IPS-15b (cell line): ENCODE measurements at regions not wholly inside any gene's neighbourhood (a gene's known extent, or its start where the extent isn't known, plus 50 kb on each side); places are given as distances from the start of the nearest gene placed in this dataset.

ENCODE experiments used
- H3K27me3 ChIP-seq: one replicate; pipeline ENCODE4 v1.6.1; 2013; ENCODE audit warnings: low read length; ENCODE audit not compliant: control insufficient read depth, insufficient read depth
- H3K36me3 ChIP-seq: one replicate; pipeline ENCODE4 v1.6.1; 2013; ENCODE audit warnings: low read length; ENCODE audit not compliant: control insufficient read depth, insufficient read depth
- H3K4me1 ChIP-seq: one replicate; pipeline ENCODE4 v1.6.1; 2013; ENCODE audit warnings: mild to moderate bottlenecking, low read length; ENCODE audit not compliant: control insufficient read depth, insufficient read depth
- H3K4me3 ChIP-seq: one replicate; pipeline ENCODE4 v1.5.1; 2013; ENCODE audit warnings: low read depth, low read length
- H3K9ac ChIP-seq: one replicate; pipeline ENCODE4 v1.6.1; 2013; ENCODE audit warnings: low read depth, mild to moderate bottlenecking, low read length
- H3K9me3 ChIP-seq: one replicate; pipeline ENCODE4 v1.6.1; 2013; ENCODE audit warnings: mild to moderate bottlenecking, low read length; ENCODE audit not compliant: control insufficient read depth, insufficient read depth

GRCh38 chr7:10592604-10593003 lies 381.1 kb upstream of the PHF14 start:
- Histone ChIP-seq H3K36me3 (no peaks in the 10 kb centered on the region), H3K9ac (no peak overlapping the region), H3K4me3 (no peak overlapping the region), H3K4me1 (no peaks in the 10 kb centered on the region), H3K9me3 (no peaks in the 10 kb centered on the region), H3K27me3 (no peaks in the 10 kb centered on the region)

GRCh38 chr7:10593080-10593479 lies 380.6 kb upstream of the PHF14 start:
- Histone ChIP-seq H3K9ac (no peak overlapping the region), H3K4me1 (no peaks in the 10 kb centered on the region), H3K4me3 (no peak overlapping the region), H3K36me3 (no peaks in the 10 kb centered on the region), H3K27me3 (no peaks in the 10 kb centered on the region), H3K9me3 (no peaks in the 10 kb centered on the region)

GRCh38 chr7:10596827-10597226 lies 376.8 kb upstream of the PHF14 start:
- no peak overlapping the region for H3K9ac ChIP-seq
- H3K4me1 ChIP-seq = no peaks in the 10 kb centered on the region
- H3K4me3 ChIP-seq = no peak overlapping the region

GRCh38 chr7:10604128-10604527 lies 369.5 kb upstream of the PHF14 start:
- Histone ChIP-seq H3K27me3 (no peaks in the 10 kb centered on the region), H3K4me3 (no peak overlapping the region), H3K9ac (no peak overlapping the region), H3K36me3 (no peaks in the 10 kb centered on the region), H3K4me1 (no peaks in the 10 kb centered on the region), H3K9me3 (no peaks in the 10 kb centered on the region)

More at GRCh38 chr7:10596827-10597226, 376.8 kb upstream of the PHF14 start:
- no peaks in the 10 kb centered on the region for H3K9me3 ChIP-seq
- H3K36me3 ChIP-seq = no peaks in the 10 kb centered on the region
- no peaks in the 10 kb centered on the region for H3K27me3 ChIP-seq

- Histone ChIP-seq H3K36me3 (no peaks in the 10 kb centered on the region), H3K9ac (no peak overlapping the region), H3K4me3 (no peak overlapping the region), H3K27me3 (no peaks in the 10 kb centered on the region), H3K4me1 (no peaks in the 10 kb centered on the region), H3K9me3 (no peaks in the 10 kb centered on the region)
Measured at GRCh38 chr7:10612950-10613349, 360.7 kb upstream of the PHF14 start.

- Histone ChIP-seq H3K4me3 (no peak overlapping the region), H3K9me3 (no peaks in the 10 kb centered on the region), H3K4me1 (no peaks in the 10 kb centered on the region), H3K36me3 (no peaks in the 10 kb centered on the region), H3K27me3 (no peaks in the 10 kb centered on the region), H3K9ac (no peak overlapping the region)
Measured at GRCh38 chr7:10618953-10619352, 354.7 kb upstream of the PHF14 start.

- no peaks in the 10 kb centered on the region for H3K4me1 ChIP-seq
- no peaks in the 10 kb centered on the region for H3K27me3 ChIP-seq
- H3K9ac ChIP-seq = no peak overlapping the region
- H3K4me3 ChIP-seq = no peak overlapping the region
- no peaks in the 10 kb centered on the region for H3K36me3 ChIP-seq
- H3K9me3 ChIP-seq = no peaks in the 10 kb centered on the region
Measured at GRCh38 chr7:10632712-10633111, 341.0 kb upstream of the PHF14 start.

- H3K4me3 ChIP-seq = no peak overlapping the region
- no peaks in the 10 kb centered on the region for H3K36me3 ChIP-seq
- no peaks in the 10 kb centered on the region for H3K27me3 ChIP-seq
- H3K9ac ChIP-seq = no peak overlapping the region
- no peaks in the 10 kb centered on the region for H3K9me3 ChIP-seq
- no peaks in the 10 kb centered on the region for H3K4me1 ChIP-seq
Measured at GRCh38 chr7:10634239-10634638, 339.4 kb upstream of the PHF14 start.

- Histone ChIP-seq H3K4me3 (no peak overlapping the region), H3K36me3 (no peaks in the 10 kb centered on the region), H3K4me1 (no peaks in the 10 kb centered on the region), H3K9me3 (no peaks in the 10 kb centered on the region), H3K27me3 (no peaks in the 10 kb centered on the region), H3K9ac (no peak overlapping the region)
Measured at GRCh38 chr7:10637991-10638390, 335.7 kb upstream of the PHF14 start.

GRCh38 chr7:10643545-10643944 lies 330.1 kb upstream of the PHF14 start:
- Histone ChIP-seq H3K4me3 (no peak overlapping the region), H3K27me3 (no peaks in the 10 kb centered on the region), H3K9ac (no peak overlapping the region), H3K4me1 (no peaks in the 10 kb centered on the region), H3K36me3 (no peaks in the 10 kb centered on the region), H3K9me3 (no peaks in the 10 kb centered on the region)

GRCh38 chr7:10644849-10645248 lies 328.8 kb upstream of the PHF14 start:
- no peaks in the 10 kb centered on the region for H3K27me3 ChIP-seq
- no peak overlapping the region for H3K9ac ChIP-seq
- no peaks in the 10 kb centered on the region for H3K4me1 ChIP-seq
- H3K9me3 ChIP-seq = no peaks in the 10 kb centered on the region
- H3K4me3 ChIP-seq = no peak overlapping the region
- H3K36me3 ChIP-seq = no peaks in the 10 kb centered on the region

GRCh38 chr7:10646194-10646593 lies 327.5 kb upstream of the PHF14 start:
- H3K36me3 ChIP-seq = no peaks in the 10 kb centered on the region
- H3K4me1 ChIP-seq = no peaks in the 10 kb centered on the region
- no peak overlapping the region for H3K9ac ChIP-seq
- no peak overlapping the region for H3K4me3 ChIP-seq
- no peaks in the 10 kb centered on the region for H3K9me3 ChIP-seq
- no peaks in the 10 kb centered on the region for H3K27me3 ChIP-seq

GRCh38 chr7:10648289-10648688 lies 325.4 kb upstream of the PHF14 start:
- Histone ChIP-seq H3K4me1 (no peaks in the 10 kb centered on the region), H3K9ac (no peak overlapping the region), H3K36me3 (no peaks in the 10 kb centered on the region)

More at GRCh38 chr7:10648289-10648688, 325.4 kb upstream of the PHF14 start:
- H3K27me3 ChIP-seq = no peaks in the 10 kb centered on the region
- H3K4me3 ChIP-seq = no peak overlapping the region
- H3K9me3 ChIP-seq = no peaks in the 10 kb centered on the region
